Breast epithelium (tissue), 3 donors: ENCODE measurements at regions not wholly inside any gene's neighbourhood (a gene's known extent, or its start where the extent isn't known, plus 50 kb on each side); places are given as distances from the start of the nearest gene placed in this dataset.

Experiments
- POLR2AphosphoS5 ChIP-seq, 3 donors: sonication (generic); formaldehyde crosslinking; IDR thresholded peaks; one replicate each; pipeline ENCODE4 v1.6.1; 2017; ENCODE audit warnings: antibody characterized with exemption in 3 of 3
- TF ChIP-seq, protein P1 (sequence below), 3 donors: fragments of 450-650 bp; IDR thresholded peaks; one replicate each; pipeline ENCODE4 v1.5.1; 2016 to 2017; ENCODE audit warnings: antibody characterized with exemption in 3 of 3, mild to moderate bottlenecking in 3 of 3, moderate library complexity in 3 of 3

DNA sequence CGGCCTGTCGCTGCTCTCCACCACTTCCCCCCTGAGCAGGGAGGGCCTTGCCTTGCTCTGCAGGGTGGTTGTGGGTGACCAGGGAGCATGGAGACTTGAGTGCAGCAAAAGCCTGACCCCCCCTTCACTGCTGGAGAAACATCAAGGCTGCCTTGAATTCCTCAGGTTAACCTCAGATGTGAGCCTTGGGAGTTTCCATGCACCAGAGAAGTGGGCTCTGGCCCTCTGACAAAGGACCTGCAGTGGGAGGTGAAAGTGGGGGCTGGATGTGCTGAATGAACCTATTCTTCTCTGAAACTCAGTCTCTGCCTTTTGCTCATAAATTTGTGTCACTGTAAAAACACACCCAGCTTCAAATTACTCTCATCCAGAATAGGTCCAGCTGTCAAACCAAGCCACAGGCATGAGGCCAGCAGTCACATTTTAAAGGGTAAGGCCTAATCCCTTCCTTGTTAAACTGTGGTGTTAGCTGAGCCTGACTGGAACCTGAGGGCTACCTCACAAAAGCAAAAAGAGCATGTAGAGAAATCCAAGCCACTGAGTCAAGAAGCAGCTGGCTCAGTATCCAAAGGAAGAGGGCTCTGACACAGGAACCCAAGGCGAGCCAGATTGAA, 356.8 kb downstream of the CCSER2 start:
- TF ChIP-seq, protein P1, sequence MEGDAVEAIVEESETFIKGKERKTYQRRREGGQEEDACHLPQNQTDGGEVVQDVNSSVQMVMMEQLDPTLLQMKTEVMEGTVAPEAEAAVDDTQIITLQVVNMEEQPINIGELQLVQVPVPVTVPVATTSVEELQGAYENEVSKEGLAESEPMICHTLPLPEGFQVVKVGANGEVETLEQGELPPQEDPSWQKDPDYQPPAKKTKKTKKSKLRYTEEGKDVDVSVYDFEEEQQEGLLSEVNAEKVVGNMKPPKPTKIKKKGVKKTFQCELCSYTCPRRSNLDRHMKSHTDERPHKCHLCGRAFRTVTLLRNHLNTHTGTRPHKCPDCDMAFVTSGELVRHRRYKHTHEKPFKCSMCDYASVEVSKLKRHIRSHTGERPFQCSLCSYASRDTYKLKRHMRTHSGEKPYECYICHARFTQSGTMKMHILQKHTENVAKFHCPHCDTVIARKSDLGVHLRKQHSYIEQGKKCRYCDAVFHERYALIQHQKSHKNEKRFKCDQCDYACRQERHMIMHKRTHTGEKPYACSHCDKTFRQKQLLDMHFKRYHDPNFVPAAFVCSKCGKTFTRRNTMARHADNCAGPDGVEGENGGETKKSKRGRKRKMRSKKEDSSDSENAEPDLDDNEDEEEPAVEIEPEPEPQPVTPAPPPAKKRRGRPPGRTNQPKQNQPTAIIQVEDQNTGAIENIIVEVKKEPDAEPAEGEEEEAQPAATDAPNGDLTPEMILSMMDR (IDR thresholded peaks at IDR 0.05), result no peak
- no peak for TF ChIP-seq POLR2AphosphoS5 (IDR thresholded peaks at IDR 0.05)
